Stimulated activated CD4-positive, alpha-beta T cell treated with anti-CD3 and anti-CD28 coated beads, Interleukin-15, amount 100 ng/mL, for 24 hours (primary cell): ENCODE measurements at regions not wholly inside any gene's neighbourhood (a gene's known extent, or its start where the extent isn't known, plus 50 kb on each side); places are given as distances from the start of the nearest gene placed in this dataset.

Experiments used
- DNase-seq: peaks from one replicate; pipeline ENCODE4 v3.0.0-alpha.2; 2020

DNA sequence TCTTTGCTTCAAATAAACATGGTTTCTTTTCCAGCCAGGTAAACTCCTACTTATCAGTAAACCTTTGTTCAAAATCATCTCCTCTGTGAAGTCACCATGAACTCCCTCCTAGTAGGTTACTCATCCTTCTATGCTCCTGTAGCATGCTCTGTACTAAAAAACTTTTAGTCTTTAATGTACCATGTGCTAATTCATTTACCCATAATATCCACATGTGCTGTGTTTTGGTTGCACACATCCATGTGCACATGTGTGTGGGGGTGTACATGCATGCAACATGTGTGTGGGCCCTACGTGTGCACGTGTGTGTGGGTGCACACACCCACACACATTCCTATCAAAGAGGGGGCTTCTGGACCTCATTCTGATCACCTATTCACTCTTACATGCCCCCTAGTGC is 259.9 kb upstream of the SP4 start:
- no peak for DNase-seq

DNA sequence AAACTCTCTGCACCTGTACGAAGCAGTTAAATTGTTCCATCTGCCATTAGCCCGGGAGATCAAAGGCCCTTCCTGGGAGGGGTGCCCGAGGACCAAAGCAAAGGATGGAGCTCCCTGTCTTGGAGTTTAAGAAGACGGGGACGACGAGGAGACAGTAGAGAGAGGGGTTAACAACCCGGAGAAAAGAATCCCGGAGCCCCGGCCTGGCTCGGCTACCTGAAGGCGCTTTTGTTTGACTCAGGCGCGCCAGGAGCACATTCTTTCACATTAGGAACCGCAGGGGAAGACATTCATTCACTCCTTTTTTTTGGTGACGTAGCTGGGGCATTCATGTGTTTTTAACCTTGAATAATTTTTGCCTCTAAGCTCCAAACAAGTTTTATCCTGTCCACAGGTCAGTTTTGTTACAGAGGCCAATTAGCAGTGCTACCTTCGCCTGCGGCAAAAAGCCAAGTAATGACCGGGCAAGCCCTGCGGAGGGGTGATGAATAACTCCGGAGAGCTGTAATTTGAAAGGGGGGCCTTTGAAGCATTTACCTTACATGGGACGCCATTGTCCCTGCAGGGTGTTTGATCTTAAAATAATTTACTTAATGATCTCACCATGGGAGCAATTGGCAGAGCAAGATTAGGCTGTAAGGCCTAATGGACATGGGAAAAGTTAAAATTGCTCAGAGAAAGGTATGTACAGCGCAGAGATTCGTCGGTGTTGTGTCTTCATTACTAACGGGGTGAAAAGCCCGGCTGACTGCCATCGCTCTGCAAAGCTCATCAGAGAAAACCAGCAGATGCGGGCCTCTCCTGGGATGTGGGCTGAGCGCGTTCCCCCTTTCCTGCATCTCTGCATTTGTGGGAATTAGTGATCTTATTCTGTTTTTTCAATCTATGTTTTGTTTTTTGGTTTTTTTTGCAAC is 258.0 kb upstream of the SP4 start:
- DNase-seq: no peak

DNA sequence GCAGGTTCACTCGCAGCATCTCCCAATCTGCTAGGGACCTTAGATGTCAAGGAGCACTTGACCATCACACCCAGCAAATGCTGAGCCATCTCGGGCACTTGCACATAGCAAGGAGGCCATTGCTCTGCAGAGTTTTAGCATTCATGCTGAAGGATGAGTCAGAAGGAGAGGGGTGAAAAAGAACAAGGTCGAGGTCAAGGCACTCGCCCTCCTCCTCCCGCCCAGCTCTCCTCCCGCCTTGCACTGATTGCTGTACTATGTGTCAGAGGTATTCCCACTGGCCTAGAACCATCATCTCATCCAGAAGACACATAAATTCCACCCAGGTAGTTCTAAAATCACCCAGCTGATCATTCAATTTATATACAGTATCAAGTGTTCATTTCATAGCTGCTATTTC is 255.1 kb upstream of the SP4 start:
- DNase-seq: no peak

DNA sequence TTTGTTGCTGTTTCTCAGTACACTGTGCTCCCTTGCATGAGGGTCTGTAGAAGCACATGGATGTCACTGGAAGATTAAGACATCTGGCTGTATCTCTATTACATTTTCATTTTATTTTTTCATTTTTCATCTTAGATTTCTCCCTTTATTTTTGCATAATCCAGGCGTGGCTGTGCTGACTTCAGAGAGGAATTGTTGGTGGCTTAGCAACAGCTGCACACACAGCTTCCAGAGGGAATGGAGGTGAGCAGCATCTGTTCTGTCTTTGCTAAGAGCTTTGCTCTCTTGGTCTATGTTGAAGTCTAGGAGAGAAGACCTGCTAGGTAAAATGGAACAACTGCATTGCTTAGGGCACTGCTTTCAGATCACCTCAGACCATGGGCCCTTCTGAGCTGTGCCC is 254.4 kb upstream of the SP4 start:
- no peak for DNase-seq

DNA sequence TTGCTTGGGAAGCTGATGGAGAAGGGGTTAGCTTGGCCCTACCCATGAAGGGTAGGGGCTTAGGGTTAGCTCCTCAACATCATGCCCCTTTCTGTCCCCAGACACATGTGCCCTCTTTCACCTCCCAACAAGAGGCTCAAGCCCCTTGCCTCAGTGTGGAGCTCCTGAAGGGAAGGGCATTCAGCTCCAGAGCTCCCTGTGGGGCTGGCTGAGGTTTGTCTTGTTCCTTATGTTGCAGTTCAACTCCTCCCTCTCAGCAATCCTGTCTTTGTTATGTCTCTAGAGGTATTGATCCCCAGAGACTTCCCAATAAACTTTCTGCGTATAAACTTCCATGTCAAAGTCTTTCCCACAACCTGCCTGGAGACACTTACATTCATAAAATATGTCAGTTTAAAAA is 252.2 kb upstream of the SP4 start:
- DNase-seq: no peak

DNA sequence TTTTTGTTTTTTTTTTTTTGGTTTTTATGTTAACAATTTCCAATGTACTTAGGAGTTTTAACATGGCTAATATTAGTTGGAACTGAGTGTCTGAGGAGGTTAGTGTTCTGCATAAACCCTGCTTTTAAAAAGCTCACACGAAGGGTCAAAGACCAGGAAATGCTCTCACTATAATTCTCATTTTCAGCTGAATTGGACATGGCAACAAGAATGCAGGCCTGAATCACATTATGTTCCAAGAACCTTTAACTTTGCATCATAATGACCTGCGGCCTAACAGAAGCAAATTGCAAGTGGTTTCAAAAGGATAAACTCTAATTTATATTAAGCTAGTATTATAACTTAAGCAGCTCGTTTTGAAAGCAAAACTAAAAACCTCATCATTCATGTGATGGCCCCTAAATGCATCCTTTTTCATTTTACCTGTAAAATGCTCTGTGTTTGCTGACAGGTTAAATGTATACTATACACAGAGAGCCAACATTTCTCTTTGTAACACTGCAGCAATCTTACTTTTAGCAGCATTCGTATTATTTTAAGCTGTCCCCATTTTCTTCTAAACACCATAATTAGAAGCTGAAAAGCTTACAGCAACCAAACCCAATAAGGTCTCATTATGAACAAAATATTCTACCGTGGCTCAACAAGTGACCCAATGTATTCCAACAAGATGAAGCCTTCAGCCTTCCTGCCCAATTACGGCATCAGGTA is 242.8 kb upstream of the SP4 start:
- no peak for DNase-seq

DNA sequence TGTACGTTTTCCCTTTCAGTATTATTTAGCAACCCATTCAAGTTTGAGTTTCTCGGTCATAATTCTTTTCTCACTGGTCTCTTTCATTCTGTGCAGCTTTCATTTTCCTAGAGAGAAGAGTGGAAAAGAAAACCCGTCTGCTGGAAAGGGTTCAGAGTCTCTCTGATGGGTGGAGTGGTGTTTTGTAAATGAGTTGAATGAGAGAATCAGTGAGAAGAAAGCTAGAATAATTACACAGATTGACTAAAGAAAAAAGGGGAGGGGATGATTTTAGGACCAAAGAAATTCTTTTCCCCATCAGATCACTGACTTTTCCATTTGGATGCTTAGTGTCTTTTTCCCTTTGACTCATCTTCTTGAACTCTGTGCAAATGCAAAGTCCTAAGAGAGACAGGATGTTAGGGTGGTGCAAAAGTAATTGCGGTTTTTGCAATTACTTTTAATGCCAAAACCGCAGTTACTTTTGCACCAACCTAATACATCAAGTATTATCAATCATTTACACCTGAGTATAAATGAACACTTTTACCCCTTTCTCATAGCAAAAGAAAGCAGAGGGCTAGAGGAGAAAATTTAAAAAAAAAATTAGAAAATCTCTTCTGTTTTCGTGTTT is 242.1 kb upstream of the SP4 start:
- DNase-seq: no peak

DNA sequence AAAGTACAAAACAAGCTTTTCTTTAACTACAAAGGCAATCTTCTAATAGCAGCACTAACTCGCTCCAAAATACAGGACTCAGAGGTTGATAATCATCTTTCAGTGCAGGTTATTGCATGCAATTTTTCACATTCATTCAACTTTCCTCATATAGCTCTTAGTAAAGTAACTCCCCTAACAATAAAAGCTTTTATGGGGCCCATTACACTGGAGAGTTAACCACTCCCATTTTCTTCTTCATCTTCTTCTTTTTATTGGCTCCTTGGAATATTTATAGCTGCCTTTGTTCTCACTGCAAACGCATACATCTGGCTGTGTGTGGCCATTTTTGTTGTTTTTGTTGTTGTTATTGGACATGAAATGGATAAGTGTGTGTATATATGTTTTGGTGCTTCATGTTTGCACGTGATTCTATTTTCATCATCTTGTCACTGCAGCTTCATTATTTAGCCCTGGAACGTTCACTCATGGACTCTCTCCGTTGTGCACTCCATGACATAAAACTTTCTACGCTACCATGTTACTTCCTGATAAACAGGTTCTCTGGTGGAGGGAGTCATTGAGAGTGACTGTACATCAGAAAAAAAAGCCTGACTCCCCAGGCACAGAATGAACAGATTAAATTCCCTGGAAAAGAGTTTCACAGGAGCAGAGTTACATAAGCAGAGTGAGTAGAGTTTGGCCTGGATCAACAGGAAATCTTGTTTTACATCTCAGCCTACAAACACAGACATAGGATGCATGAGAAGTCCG is 236.4 kb upstream of the SP4 start:
- no peak for DNase-seq

DNA sequence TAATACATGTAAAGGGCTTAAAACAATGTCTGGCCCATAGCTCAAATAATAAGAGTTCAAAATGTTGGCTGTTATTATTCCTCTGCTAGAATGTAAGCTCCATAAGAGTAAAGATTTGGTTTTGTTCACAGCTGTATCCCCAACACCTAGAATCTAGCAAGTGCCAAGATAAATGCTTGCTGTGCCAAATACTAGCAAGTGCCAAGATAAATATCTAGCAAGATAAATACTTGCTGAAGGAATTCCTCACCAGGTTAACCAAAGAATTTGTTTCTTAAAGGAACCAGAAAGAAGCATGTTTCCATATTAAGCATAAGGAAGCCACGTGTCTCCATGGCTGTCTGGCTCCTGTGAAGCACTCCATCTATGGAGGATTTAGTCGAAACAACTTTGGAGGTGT is 235.2 kb upstream of the SP4 start:
- DNase-seq: no peak

DNA sequence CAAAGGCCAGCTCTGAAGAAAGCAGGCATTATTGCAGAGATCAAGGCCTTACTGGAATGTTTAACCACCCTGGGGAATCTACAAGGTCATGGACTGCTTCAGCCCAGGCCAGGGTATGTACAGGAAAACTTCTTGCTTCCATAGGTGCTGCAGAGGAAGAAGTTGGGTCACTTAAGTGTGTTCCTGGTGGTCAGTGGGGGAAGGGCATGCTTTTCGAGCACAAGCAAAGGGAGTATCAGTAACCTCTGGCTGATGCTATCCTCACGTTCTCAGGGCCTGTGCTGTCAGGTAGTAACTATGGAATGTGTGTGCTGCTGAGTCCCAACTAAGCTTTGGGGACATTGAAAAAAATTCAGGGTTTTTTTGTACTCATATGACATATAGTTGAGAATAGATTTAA is 234.0 kb upstream of the SP4 start:
- no peak for DNase-seq

DNA sequence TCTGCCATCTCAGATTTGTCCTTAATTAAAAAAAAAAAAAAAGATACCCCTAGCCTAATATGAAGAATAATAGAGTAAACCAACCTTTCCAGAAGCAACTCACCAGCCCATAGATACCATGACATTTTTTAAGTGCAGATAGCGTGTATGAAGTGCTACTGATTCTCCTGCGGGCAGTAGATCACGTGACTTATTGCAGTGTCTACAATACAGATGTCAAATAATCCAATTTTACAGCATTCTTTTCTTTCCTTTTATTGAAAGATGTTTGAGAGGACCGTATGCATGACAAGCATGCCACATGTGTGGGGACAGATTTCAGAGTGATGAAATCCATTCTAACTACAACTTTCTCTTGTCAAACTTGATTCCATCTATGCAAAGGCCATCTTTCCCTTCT is 232.9 kb upstream of the SP4 start:
- no peak for DNase-seq

DNA sequence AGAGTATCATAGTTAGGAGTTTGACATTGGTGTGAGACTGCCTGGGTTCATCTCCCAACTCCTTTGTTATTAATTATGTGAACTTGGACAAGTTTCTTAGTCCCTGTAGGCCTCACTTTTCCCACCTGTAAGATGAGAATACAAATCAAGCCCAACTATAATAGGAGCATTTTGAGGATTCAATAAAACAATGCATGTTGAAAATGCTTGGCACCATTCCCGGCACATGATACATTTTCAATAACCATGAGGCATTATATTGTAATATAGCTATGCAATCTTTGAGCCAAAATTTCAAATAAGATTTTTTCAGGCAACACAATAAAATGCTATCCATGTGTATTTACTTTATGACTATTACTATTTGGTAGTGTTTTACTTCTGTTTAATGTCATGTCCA is 229.0 kb upstream of the SP4 start:
- DNase-seq: no peak

DNA sequence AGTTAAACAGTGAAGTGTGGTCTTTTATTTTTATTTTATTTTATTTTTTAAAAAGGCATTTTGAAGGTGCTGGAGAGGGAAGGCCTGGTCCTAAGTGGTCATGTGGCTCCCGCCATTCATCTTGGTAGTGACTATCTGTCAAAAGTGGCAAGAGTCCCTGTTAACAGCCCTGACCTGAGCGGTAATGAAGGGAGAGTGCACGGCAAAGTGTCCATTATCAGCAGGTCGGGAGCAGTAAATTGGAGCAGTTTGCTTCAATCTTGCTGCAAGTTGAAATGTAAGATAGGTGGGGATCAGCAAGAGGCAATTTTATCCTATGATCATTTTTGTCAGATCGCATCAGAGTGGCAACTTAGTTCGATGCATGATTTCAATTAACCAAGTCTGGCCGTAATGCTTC is 227.4 kb upstream of the SP4 start:
- DNase-seq: no peak

DNA sequence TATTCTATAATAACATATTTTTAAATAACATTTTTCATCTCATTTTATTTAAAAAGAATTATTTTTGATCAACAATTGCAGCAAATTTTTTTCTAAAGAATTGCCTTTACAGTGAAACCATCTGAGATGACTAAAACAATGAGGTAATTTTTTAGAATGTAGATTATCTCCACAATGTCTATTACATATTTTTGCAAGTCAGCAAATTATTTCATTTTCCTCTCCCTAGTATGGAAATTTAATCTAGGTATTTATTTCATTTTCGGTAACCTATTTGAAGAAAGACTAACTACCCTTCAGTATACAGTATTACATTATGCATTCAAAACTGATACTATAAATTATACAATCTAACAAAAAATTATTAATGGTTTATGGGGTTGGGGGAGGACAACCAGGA is 213.2 kb upstream of the SP4 start:
- no peak for DNase-seq

DNA sequence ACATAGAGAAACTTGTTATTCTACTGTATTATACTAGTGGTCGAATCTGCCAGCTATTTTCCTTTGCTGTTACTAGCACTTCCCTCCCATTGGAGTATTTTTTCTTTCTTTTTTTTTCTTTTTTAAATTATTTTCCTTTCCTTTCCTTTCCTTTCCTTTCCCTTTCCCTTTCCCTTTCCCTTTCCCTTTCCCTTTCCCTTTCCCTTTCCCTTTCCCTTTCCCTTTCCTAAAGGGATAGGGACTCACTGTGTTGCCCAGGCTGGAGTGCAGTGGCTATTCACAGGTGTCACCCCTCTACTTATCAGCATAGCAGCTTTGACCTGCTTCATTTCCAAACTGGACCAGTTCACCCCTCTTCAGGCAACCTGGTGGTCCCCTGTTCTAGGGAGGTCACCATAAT is 212.6 kb upstream of the SP4 start:
- DNase-seq: no peak

DNA sequence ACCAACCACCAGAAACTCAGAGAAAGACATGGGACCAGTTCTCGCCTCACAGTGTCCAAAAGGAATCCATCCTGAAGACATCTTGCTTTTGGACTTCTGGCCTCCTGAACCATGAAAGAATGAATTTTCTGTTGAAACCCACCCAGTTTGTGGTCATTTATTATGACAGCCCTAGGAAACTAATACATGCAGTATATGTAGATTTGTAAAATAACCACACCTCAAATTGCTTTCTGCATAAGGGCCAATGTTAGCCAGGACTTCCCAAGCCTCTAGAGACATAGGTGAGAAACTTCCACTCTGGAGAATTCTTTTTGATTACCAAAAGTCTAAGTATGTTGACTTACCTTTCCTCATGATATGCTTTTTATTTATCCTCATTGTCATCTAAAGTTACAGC is 210.5 kb upstream of the SP4 start:
- no peak for DNase-seq

DNA sequence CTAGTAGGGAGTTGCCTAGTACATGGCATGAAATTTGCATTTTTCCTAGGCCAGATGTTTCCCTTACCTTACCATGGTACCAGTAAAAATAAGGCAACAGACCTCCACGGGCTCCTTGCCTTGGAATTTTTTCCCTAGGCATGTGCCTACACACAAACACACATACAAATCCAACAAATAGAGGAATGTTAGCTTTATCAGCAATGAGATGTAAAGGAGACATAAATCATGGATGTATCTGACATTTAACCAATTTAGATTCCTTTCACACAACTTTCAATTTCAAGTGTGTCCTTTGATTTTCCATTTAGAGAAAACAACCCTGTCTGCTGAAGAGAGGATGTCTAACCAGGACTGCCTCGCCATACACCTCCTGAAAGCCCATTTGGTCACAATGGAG is 209.7 kb upstream of the SP4 start:
- DNase-seq: no peak

DNA sequence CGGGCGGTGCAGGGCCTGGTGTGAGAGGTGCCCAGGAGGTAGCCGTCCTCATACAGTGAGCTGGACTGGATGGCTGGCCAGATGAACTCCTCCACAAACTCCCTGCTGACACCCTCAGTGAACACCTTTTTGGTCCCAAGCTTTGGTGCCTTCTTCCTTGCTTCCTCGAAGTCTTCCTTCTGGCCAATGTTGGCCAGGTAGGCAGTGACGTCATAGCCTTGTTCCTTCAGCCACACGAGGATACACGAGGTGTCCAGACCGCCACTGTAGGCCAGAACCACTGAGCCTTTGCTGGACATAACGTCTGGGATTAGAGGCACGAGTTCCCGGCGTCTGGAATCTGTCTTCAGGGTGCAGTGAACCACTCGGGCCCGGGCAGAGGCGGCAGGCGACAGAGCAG is 206.8 kb upstream of the SP4 start:
- DNase-seq: no peak

DNA sequence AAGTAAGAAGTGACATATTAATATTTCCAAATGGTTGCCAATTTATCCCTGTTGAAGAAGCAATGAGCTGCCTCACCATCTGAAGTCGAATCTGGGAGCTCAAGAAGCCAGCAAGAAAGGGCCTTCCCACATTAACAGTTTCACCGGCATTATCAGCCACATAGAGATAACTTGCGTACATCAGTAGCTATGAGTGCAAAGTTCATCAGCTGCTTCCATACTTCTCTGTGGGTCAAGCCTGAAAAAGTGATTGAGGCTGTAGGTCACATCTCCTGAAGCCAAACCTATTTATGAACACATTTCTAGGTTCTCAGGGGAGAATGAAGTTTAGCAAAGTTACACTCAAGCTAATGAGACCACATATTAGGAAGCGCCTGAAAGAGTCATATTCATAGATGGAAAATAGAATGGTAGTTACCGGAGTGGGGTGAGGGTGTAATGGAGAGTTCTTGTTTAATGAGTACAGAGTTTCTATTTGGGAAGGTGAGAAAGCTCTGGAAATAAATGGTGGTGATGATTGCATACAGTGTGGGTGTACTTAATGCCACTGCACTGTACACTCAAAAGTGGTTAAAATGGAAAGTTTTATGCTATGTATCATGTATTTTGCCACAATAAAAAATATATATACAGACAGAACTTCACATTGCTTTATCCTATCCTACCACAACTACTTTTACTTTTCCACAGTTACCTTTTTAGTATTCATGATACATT is 189.3 kb upstream of the SP4 start:
- DNase-seq: no peak

DNA sequence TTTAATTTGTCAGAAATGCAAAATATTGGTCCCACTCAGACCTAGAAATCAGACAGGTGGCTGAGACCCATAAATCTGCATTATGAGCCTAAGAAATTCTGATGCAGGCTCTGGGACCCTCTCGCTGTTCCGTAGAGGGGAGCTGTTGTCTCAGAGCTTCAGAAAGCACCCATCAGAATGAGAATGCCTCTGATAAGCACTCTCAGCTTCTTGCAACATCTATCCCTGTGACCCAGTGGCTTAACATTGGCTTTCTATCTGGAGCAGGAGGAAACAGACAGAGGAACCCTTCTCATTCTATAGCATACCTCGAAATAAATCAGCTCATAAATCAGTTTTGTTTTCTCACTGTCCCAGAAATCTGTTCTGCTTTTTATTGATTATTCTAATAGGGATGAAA is 184.6 kb upstream of the SP4 start:
- no peak for DNase-seq

DNA sequence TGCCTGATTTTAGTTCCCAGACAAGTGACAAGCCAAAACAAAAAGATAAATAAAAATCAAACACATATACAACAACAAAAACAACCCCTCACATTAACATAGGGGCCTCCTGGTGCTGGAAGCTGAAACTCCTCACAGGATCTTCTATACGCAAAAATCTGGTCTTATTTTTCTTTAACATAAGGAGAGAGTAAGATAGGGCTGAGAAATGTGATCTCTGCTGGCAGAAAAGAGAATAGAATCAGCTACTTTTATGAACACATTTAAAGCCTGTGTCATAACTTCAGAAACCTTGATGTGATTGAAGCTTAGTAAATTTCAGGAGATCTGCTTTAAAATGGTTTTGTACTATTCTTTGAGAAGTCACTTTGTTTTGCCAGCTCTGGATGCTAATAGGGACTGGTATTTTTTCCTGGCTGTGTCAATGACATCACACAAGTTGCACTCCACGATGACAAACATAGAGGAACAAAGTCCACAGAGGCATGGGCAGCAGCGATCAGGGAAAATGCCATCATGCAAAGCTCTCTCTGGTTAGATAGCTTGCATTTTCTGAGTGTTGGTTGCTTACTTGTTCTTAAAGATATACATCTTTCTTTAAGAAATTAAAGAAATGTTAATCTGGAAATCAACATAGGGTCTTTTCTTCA is 176.6 kb upstream of the SP4 start:
- no peak for DNase-seq
